A673 (cell line): ENCODE measurements at regions not wholly inside any gene's neighbourhood (a gene's known extent, or its start where the extent isn't known, plus 50 kb on each side); places are given as distances from the start of the nearest gene placed in this dataset.

Experiments
- CTCF ChIP-seq: fragments of 300-800, 200-600 bp; sonication (generic); conservative IDR thresholded peaks from 2 replicates; pipeline ENCODE4 v1.5.1; 2017; ENCODE audit warnings: low read depth, mild to moderate bottlenecking, antibody characterized with exemption, low read length, moderate library complexity, mixed read lengths
- EZH2 ChIP-seq: fragments of 200-600 bp; sonication (generic); IDR thresholded peaks from 2 replicates; pipeline ENCODE4 v1.6.1; 2017; ENCODE audit warnings: borderline replicate concordance, low read depth, mild to moderate bottlenecking, mixed read lengths, antibody characterized with exemption, low read length; ENCODE audit not compliant: poor library complexity, severe bottlenecking

GRCh38 chr3:107201146-107201545, 176.1 kb upstream of the CCDC54 start:
- TF ChIP-seq CTCF (no peak), EZH2 (no peak)
